Jurkat, Clone E6-1 (cell line): ENCODE measurements at regions not wholly inside any gene's neighbourhood (a gene's known extent, or its start where the extent isn't known, plus 50 kb on each side); places are given as distances from the start of the nearest gene placed in this dataset.
"Not testable (repeated sequence)": the region's sequence is repeated elsewhere in the genome, so short reads cannot be mapped to it uniquely, and the experiment has no call there.

Experiments
- DNase-seq: peaks from one replicate; pipeline ENCODE4 v3.0.0-alpha.2; 2011; ENCODE audit warnings: low read depth, low spot score
- H3K4me3 ChIP-seq: 2 replicates; pipeline ENCODE4 v1.5.1; 2011; ENCODE audit warnings: mild to moderate bottlenecking, low read length, control low read depth, moderate library complexity

DNA sequence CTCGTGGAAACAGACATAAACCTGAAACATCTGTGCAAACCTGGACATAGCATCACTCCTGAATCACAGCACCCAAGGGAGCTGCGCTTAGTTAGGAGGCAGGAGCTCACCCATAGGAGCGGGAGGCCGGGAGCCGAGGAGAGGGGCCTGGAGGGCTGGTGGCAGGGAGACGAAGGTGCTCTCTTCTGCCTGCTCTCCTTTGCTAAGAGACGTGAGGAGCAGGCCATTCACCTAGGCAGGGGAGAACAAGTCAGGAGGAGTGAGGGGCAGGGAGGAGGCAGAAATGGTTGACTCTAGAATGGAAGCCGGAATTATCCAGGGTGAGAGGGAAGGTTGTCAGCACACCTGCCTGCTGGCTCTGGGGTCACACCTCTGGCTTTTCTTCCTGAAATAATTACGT lies 398.4 kb upstream of the IRX2 start:
- no peak for DNase-seq
- no peak overlapping the region for H3K4me3 ChIP-seq

DNA sequence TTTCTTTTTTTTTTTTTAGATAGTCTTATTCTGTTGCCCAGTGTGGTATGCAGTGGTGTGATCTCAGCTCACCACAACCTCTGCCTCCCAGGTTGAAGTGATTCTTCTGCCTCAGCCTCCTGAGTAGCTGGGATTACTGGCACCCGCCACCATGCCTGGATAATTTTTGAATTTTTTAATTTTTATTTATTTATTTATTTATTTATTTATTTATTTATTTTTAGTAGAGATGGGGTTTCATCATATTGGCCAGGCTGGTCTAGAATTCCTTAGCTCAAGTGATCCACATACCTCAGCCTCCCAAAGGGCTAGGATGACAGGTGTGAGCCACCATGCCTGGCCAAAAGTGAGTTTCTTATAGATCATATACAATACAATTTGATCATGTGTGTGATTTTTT lies 395.9 kb upstream of the IRX2 start:
- DNase-seq, H3K4me3 ChIP-seq: not testable (repeated sequence)

DNA sequence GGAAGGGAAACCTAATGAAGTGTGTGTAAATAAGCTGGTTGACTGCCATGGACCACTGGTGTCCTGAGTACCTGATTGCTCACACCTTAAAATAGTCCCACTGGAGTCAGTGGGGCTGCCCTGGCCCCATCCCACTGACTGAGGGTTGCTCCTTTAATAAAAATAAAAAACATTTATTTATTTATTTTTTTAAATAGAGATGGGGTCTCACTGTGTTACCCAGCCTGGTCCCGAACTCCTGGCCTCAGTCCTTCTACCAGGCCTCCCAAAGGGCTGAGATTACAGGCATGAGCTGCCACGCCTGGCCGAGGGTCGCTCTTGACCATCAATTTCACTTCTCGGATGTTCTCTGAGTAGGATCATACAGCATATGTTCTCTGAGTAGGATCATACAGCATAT lies 394.2 kb upstream of the IRX2 start:
- H3K4me3 ChIP-seq, result no peak overlapping the region
- DNase-seq, result no peak

DNA sequence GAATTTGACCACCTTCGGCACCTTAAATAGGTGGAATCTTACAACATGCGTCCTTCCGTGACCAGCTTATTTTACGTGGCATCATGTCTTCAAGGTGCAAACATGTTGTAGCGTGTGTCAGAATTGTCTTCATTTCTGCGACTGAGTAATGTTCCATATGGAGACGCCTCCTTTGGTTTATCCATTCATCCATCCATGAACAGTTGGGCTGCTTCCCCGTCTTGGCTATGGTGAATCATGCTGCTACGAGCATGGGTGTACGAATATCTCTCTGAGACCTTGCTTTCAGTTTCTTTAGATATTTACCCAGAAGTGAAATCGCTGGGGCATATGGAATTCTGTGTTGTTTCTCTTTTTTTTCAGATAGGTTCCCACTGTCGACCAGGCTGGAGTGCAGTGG lies 391.9 kb upstream of the IRX2 start:
- DNase-seq, result no peak
- no peak overlapping the region for H3K4me3 ChIP-seq

DNA sequence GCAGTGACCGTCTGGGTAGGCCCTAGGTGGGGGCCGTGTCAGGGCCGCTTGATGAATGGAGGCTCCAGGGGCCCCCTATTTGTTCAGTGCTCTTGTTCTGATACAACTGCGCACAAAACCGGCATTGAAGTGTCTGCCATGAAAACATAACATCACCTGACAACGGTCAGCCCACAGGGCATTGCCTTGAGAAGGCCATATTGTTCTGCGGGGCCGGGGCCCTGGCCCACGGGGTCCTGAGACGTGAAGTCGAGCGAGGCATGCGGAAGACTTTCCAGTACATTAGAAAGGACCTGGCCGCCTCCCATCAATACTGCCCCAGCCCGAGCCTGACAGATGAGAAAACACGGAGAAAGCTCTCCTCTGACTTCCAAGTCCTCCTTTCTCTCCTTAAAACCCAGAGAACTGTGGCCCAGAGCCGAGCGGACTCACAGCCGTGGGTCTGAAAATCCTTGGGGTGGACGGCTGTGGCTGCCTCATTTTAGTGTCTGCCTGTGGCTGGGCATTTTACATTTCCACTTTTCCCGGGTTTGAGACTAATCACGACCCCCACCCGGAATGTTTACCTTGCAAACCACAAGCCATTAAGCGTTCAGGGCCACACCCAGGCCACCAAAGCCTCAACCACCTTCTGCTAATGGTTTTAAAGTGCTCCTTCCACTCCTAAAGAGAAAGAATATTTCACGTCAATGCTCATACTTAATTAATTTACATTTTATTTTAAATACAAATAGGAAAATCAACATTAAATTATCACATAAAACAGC lies 391.0 kb upstream of the IRX2 start:
- no peak for DNase-seq
- no peak overlapping the region for H3K4me3 ChIP-seq

DNA sequence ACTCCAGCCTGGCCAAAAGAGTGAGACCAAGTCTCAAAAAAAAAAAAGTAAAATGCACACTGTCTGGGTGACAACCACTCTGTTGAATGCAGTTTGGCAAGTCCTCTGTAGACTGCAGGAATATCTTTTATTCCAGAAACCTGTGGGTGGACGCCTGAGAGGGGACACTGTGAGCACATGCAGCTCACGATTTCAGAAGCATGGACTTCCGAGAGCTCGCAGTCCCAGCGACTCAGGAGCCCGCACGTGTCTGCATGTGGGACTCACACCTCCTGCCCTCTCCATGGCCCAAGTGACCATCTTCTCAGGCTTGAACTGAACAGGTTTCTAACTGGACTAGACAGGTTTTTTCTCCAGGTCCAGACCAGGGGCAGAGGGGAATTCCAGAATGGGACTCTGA lies 388.6 kb upstream of the IRX2 start:
- no peak for DNase-seq
- H3K4me3 ChIP-seq, result no peak overlapping the region

- DNase-seq, result no peak
- no peak overlapping the region for H3K4me3 ChIP-seq
Measured at GRCh38 chr5:3139499-3139931, 388.0 kb upstream of the IRX2 start.

GRCh38 chr5:3131161-3131560 lies 379.7 kb upstream of the IRX2 start:
- no peak for DNase-seq
- H3K4me3 ChIP-seq, result no peak overlapping the region

GRCh38 chr5:3129252-3129651 lies 377.8 kb upstream of the IRX2 start:
- DNase-seq, result no peak
- no peak overlapping the region for H3K4me3 ChIP-seq

GRCh38 chr5:3127423-3127911 lies 376.0 kb upstream of the IRX2 start:
- DNase-seq, result no peak
- H3K4me3 ChIP-seq, result no peak overlapping the region

DNA sequence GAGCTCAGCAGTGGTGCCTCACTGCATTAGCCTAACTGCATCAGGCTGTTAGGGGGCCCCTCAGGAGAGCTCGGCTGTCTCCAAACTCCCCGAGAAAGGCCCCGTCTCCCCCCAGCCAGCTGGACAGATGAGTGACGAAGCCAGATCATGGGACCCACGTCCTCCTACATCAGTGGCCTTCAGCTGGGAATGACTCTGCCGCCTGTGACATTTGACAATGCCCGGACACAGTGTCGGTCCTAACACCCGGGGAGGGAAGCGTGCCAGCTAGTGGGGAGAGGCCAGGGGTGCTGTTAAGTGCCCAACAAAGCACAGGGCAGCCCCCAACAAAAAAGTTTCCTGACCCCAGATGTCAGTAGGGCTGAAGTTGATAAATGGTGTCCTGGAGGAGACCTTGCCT lies 375.2 kb upstream of the IRX2 start:
- no peak overlapping the region for H3K4me3 ChIP-seq
- no peak for DNase-seq

DNA sequence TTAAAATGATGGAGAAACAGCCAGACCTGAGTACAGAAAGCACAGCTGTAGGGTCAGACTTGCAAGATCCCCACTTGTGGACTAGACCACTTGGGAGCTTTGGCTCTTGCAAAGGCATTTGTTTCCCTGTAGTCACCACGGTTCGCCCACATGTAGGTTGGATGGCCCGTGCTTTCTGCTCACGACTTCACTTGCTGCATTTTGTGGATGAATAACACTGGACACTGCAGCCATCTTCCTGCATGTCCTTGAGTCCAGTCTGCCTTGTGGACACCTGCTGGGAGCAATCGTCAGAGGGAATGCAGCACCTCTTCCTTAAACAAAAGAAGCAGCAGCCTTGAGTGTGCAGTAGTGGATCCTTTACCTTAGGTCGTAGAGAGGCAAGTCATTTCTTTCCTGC lies 372.9 kb upstream of the IRX2 start:
- DNase-seq, result no peak
- no peak overlapping the region for H3K4me3 ChIP-seq

- H3K4me3 ChIP-seq, result no peak overlapping the region
- no peak for DNase-seq
Measured at GRCh38 chr5:3123763-3124157, 372.3 kb upstream of the IRX2 start.

- no peak overlapping the region for H3K4me3 ChIP-seq
- DNase-seq, result no peak
Measured at GRCh38 chr5:3122985-3123762, 371.7 kb upstream of the IRX2 start.

DNA sequence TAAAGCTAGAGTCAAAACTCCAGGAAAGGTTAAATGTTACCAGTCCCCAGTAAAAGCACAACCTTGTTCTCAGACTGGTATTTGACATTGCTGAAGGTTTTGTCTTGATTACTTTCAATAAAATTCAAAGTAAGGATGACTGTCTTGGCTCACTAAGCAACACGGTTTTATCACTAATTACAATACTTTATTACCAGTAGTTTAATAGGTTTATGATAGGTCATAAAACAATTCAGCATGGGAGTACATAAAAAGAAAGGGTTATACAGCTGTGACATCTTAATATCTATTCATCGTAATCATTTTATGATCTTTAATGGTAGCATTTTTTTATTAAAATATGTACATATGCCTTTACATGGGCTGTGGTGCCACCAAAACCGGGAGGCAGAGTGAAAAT lies 370.7 kb upstream of the IRX2 start:
- no peak overlapping the region for H3K4me3 ChIP-seq
- DNase-seq, result no peak

DNA sequence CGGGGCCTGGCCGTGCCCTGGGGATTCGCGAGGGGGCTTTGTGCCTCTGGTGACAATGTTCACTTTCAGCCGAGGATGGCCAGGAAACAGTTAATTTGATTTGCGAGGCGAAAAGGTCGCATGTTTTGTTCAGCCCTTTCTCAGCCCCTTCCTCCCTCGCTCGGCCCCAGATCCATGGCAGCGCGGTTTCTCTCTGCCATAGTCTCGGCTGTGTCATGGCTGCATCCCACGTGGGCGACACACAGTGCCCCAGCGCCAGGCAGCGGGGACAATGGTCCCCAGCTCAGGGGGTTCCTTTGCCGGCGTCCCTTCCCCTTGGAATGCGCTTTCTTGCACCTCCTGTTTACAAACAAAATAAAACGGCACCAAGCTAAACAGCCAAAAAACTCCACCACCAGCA lies 370.3 kb upstream of the IRX2 start:
- H3K4me3 ChIP-seq, result no peak overlapping the region
- no peak for DNase-seq

- DNase-seq, result no peak
- no peak overlapping the region for H3K4me3 ChIP-seq
Measured at GRCh38 chr5:3120028-3120427, 368.6 kb upstream of the IRX2 start.

DNA sequence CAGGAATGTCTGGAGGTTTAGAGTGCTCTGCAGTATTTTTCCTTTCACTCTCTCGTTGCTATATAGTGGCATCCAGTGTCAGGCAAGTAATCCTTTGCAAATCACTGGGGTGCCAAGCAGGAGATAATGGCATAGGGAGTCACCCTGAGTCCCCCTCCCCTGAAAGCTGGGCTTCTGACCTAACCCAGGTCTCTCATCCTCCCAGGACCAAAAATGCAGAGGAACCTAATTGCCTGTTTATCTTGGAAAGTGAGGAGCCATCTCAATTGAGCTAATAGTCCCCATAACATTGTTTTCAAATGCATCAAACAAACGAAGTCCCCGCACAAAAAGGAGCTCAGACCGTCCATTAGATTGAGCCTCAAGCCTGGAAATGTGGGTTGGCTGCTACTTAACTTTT lies 368.0 kb upstream of the IRX2 start:
- DNase-seq, result no peak
- H3K4me3 ChIP-seq, result no peak overlapping the region

DNA sequence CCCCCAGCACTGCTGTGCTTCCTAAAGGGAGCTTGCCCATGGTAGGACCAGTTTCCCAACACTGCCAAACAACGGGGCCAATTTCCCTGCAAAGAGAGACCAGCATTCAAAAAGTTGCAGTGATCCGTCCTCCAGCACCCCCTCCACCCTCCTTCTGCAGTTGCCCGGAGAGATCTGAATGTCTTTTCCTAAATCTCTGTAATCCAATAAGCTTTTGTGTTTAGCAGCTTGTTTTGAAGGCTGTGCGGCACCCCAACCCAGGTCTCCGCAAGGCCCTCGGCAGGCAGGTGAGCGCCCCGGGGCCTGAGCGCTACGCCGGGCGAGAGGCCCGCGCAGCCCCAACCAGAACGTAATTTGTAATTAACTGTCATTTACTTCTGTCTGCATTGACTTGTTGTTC lies 366.9 kb upstream of the IRX2 start:
- no peak overlapping the region for H3K4me3 ChIP-seq
- no peak for DNase-seq

GRCh38 chr5:3116366-3116765 lies 364.9 kb upstream of the IRX2 start:
- no peak overlapping the region for H3K4me3 ChIP-seq
- DNase-seq, result no peak

DNA sequence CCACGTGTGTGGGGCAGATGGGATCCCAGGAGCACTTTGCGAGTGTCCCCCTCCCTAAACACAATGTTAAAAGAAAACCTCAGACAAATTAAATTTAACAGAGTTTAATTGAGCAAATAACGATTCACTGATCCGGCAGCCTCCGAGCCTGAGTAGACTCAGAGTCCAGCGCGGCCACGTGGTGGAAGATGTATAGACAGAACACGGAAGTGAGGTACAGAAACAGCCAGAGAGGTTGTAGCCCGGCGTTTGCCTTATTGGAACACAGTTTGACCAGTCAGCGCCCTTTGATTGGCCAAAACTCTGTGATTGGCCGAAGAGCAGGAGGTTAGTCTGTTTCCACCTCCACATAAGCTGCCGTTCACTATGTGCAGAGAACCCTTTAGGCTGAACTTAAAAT lies 363.0 kb upstream of the IRX2 start:
- no peak for DNase-seq
- H3K4me3 ChIP-seq, result no peak overlapping the region
